WTC11 (cell line): ENCODE measurements at regions not wholly inside any gene's neighbourhood (a gene's known extent, or its start where the extent isn't known, plus 50 kb on each side); places are given as distances from the start of the nearest gene placed in this dataset.

Experiments used
- ATAC-seq: fragments of 200-7000 bp; cut with Tn5 transposase; 2 replicates; pipeline ENCODE4 v1.10.0; 2021; ENCODE audit warnings: mild to moderate bottlenecking, moderate library complexity
- CTCF ChIA-PET: fragments of 300-600 bp; sonication (Branson Sonifier 250); formaldehyde crosslinking; loops from one replicate; lab custom pipeline; 2021; ENCODE audit warnings: antibody characterized with exemption; lab: Charles Lee
- POLR2A ChIA-PET: fragments of 350-600 bp; sonication (Branson Sonifier 250); formaldehyde crosslinking; loops from one replicate; lab custom pipeline; 2021; ENCODE audit warnings: antibody characterized with exemption; lab: Charles Lee
- DNase-seq: peaks from one replicate; pipeline ENCODE4 v3.0.0; 2021; ENCODE audit warnings: low spot score
- H3K27ac Mint-ChIP-seq: 2 replicates; pipeline ENCODE4 v1.8.0; 2021; ENCODE audit warnings: mixed read lengths
- H3K27me3 Mint-ChIP-seq: 2 replicates; pipeline ENCODE4 v1.8.0; 2021; ENCODE audit warnings: low read depth, mild to moderate bottlenecking, moderate library complexity, mixed read lengths
- H3K36me3 Mint-ChIP-seq: 2 replicates; pipeline ENCODE4 v1.8.0; 2021; ENCODE audit warnings: mixed read lengths
- H3K4me1 Mint-ChIP-seq: 2 replicates; pipeline ENCODE4 v1.8.0; 2022; ENCODE audit warnings: mixed read lengths
- H3K4me3 Mint-ChIP-seq: 2 replicates; pipeline ENCODE4 v1.8.0; 2021; ENCODE audit warnings: mild to moderate bottlenecking, moderate library complexity, mixed read lengths
- H3K9me3 Mint-ChIP-seq: 2 replicates; pipeline ENCODE4 v1.8.0; 2021; ENCODE audit warnings: mixed read lengths
- ATF1 ChIP-seq: sonication (generic); formaldehyde crosslinking; IDR thresholded peaks from 2 replicates; pipeline ENCODE4 v1.8.1; 2023; ENCODE audit warnings: mild to moderate bottlenecking, moderate library complexity, missing genetic modification reagents
- HMGXB4 ChIP-seq: sonication (generic); formaldehyde crosslinking; IDR thresholded peaks from 2 replicates; pipeline ENCODE4 v1.8.1; 2023; ENCODE audit warnings: mild to moderate bottlenecking, moderate library complexity, missing genetic modification reagents
- JAZF1 ChIP-seq: fragments of 250-450 bp; sonication (Bioruptor Pico); IDR thresholded peaks from 2 replicates; pipeline ENCODE4 v1.9.0; 2021; ENCODE audit warnings: moderate library complexity, mild to moderate bottlenecking, inconsistent platforms
- TEAD1 ChIP-seq: sonication (generic); formaldehyde crosslinking; IDR thresholded peaks from 2 replicates; pipeline ENCODE4 v1.8.0; 2022; ENCODE audit warnings: mild to moderate bottlenecking, missing genetic modification reagents
- ZNF263 ChIP-seq: sonication (generic); formaldehyde crosslinking; IDR thresholded peaks from 2 replicates; pipeline ENCODE4 v1.8.1; 2022; ENCODE audit warnings: low read depth, mild to moderate bottlenecking, moderate library complexity, missing genetic modification reagents
- ZNF512 ChIP-seq: sonication (generic); formaldehyde crosslinking; IDR thresholded peaks from 2 replicates; pipeline ENCODE4 v1.8.1; 2022; ENCODE audit warnings: missing genetic modification reagents, borderline replicate concordance
- ZNF532 ChIP-seq: fragments of 250-450 bp; sonication (Bioruptor Pico); IDR thresholded peaks from 2 replicates; pipeline ENCODE4 v1.9.0; 2021; ENCODE audit warnings: mild to moderate bottlenecking, borderline replicate concordance
- TF ChIP-seq, protein P1 (sequence below): sonication (generic); formaldehyde crosslinking; IDR thresholded peaks from 2 replicates; pipeline ENCODE4 v1.8.1; 2022; ENCODE audit warnings: mild to moderate bottlenecking, missing genetic modification reagents, moderate library complexity, borderline replicate concordance
- TF ChIP-seq, protein P2 (sequence below): sonication (generic); formaldehyde crosslinking; IDR thresholded peaks from 2 replicates; pipeline ENCODE4 v1.8.1; 2023; ENCODE audit warnings: mild to moderate bottlenecking, missing genetic modification reagents, borderline replicate concordance

DNA sequence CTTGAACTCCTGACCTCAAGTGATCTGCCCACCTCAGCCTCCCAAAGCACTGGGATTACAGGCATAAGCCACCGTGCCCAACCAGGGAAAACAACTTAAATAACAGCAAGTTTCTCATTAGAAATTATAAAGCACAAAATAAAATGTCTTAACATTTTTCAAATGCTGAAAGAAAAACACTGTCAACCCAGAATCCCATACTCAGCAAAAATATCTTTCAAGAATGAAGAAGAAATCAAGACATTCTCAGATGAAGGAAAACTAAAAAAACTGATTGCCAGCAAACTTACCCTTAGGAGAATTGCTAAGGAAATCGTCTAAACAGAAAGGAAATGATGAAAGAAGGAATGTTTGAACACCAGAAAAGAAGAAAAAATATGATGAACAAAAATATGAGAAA, 191.1 kb upstream of the NR5A2 start:
- Mint-ChIP-seq H3K36me3 (0 out of 2 replicates have a peak, but pooled peaks cover 2% of the 10 kb centered on the region), H3K9me3 (peaks cover 25% of the 10 kb centered on the region), H3K27me3 (no peaks in the 10 kb centered on the region; the same call in 1 of the 2 replicates), H3K4me3 (no peak overlapping the region), H3K4me1 (no peaks in the 10 kb centered on the region), H3K27ac (no peak overlapping the region)
- CTCF ChIA-PET = no interaction called here
- TF ChIP-seq ATF1 (CRISPR knock-in tag) (no peak), ZNF532 (no peak), JAZF1 (CRISPR knock-in tag) (no peak)
- TF ChIP-seq, protein P1, sequence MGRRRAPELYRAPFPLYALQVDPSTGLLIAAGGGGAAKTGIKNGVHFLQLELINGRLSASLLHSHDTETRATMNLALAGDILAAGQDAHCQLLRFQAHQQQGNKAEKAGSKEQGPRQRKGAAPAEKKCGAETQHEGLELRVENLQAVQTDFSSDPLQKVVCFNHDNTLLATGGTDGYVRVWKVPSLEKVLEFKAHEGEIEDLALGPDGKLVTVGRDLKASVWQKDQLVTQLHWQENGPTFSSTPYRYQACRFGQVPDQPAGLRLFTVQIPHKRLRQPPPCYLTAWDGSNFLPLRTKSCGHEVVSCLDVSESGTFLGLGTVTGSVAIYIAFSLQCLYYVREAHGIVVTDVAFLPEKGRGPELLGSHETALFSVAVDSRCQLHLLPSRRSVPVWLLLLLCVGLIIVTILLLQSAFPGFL (CRISPR knock-in tag) = no peak
- ATAC-seq (no peak), DNase-seq (no peak)
- POLR2A ChIA-PET = no interaction called here

GRCh38 chr1:199837321-199837720, 190.2 kb upstream of the NR5A2 start:
- no peak for ATAC-seq

More at GRCh38 chr1:199837321-199837720, 190.2 kb upstream of the NR5A2 start:
- Mint-ChIP-seq H3K4me3 (no peak overlapping the region), H3K4me1 (no peaks in the 10 kb centered on the region), H3K27ac (no peak overlapping the region), H3K9me3 (peaks cover 25% of the 10 kb centered on the region), H3K36me3 (0 out of 2 replicates have a peak, but pooled peaks cover 2% of the 10 kb centered on the region), H3K27me3 (no peaks in the 10 kb centered on the region; the same call in 1 of the 2 replicates)
- CTCF ChIA-PET = no interaction called here
- TF ChIP-seq, protein P2, sequence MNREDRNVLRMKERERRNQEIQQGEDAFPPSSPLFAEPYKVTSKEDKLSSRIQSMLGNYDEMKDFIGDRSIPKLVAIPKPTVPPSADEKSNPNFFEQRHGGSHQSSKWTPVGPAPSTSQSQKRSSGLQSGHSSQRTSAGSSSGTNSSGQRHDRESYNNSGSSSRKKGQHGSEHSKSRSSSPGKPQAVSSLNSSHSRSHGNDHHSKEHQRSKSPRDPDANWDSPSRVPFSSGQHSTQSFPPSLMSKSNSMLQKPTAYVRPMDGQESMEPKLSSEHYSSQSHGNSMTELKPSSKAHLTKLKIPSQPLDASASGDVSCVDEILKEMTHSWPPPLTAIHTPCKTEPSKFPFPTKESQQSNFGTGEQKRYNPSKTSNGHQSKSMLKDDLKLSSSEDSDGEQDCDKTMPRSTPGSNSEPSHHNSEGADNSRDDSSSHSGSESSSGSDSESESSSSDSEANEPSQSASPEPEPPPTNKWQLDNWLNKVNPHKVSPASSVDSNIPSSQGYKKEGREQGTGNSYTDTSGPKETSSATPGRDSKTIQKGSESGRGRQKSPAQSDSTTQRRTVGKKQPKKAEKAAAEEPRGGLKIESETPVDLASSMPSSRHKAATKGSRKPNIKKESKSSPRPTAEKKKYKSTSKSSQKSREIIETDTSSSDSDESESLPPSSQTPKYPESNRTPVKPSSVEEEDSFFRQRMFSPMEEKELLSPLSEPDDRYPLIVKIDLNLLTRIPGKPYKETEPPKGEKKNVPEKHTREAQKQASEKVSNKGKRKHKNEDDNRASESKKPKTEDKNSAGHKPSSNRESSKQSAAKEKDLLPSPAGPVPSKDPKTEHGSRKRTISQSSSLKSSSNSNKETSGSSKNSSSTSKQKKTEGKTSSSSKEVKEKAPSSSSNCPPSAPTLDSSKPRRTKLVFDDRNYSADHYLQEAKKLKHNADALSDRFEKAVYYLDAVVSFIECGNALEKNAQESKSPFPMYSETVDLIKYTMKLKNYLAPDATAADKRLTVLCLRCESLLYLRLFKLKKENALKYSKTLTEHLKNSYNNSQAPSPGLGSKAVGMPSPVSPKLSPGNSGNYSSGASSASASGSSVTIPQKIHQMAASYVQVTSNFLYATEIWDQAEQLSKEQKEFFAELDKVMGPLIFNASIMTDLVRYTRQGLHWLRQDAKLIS (CRISPR knock-in tag) = no peak
- TF ChIP-seq ZNF263 (CRISPR knock-in tag) = no peak
- TF ChIP-seq HMGXB4 (CRISPR knock-in tag) = no peak
- no peak for TF ChIP-seq ZNF512 (CRISPR knock-in tag)
- TF ChIP-seq ZNF532 = no peak
- TF ChIP-seq TEAD1 (CRISPR knock-in tag) = no peak
- DNase-seq = no peak
- POLR2A ChIA-PET = no interaction called here
